Neural cell (in vitro differentiated cells): ENCODE measurements at regions not wholly inside any gene's neighbourhood (a gene's known extent, or its start where the extent isn't known, plus 50 kb on each side); places are given as distances from the start of the nearest gene placed in this dataset.

ENCODE experiments used
- EP300 ChIP-seq: fragments of 450-650 bp; conservative IDR thresholded peaks from 2 replicates; pipeline ENCODE4 v1.6.1; 2014; ENCODE audit warnings: antibody characterized with exemption, mild to moderate bottlenecking, moderate library complexity; ENCODE audit not compliant: poor library complexity, severe bottlenecking
- EZH2 ChIP-seq: fragments of 200-600, 300-800 bp; shearing (Covaris generic), sonication (generic); IDR thresholded peaks from 2 replicates; pipeline ENCODE4 v1.6.1; 2014; ENCODE audit warnings: antibody characterized with exemption, low read length, borderline replicate concordance, mild to moderate bottlenecking; ENCODE audit not compliant: insufficient read depth, poor library complexity, severe bottlenecking
- POLR2AphosphoS5 ChIP-seq: IDR thresholded peaks from 2 replicates; pipeline ENCODE4 v1.6.1; 2012
- RAD21 ChIP-seq: fragments of 450-650 bp; conservative IDR thresholded peaks from 2 replicates; pipeline ENCODE4 v1.6.1; 2014; ENCODE audit warnings: antibody characterized with exemption, mild to moderate bottlenecking, moderate library complexity
- SMC3 ChIP-seq: fragments of 450-650 bp; conservative IDR thresholded peaks from 2 replicates; pipeline ENCODE4 v1.6.1; 2014; ENCODE audit warnings: antibody characterized with exemption, mild to moderate bottlenecking, moderate library complexity; ENCODE audit not compliant: poor library complexity
- TAF1 ChIP-seq: IDR thresholded peaks from 2 replicates; pipeline ENCODE4 v1.6.1; 2012; ENCODE audit warnings: low read depth
- TF ChIP-seq, protein P1 (sequence below): fragments of 450-650 bp; IDR thresholded peaks from 2 replicates; pipeline ENCODE4 v1.5.1; 2014; ENCODE audit warnings: antibody characterized with exemption, mild to moderate bottlenecking, moderate library complexity; ENCODE audit not compliant: poor library complexity, severe bottlenecking
- TF ChIP-seq, protein P2 (sequence below): IDR thresholded peaks from 2 replicates; pipeline ENCODE4 v1.6.1; 2012; ENCODE audit warnings: borderline replicate concordance

DNA sequence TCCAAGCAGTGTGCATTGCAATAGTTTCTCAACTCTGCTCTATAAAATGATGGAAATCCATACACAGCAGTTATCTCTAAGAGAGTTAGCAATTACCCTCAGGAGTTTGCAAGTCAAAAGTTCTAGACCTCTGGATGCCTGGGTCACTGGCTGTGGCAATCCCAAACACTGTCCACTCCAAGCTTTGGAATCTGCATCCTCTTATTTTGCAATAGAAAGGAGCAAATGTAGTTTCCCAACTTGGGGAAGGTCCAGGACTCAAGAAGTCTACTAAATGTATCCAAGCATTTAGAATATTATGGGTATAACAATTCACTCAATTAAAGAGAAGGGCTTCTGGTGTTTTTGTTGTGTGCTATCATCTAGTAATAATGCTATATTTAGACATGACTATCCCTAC, 131.3 kb upstream of the NRP1 start:
- TF ChIP-seq POLR2AphosphoS5 (no peak), TAF1 (no peak), SMC3 (no peak), EP300 (no peak), EZH2 (no peak), RAD21 (no peak)
- TF ChIP-seq, protein P1, sequence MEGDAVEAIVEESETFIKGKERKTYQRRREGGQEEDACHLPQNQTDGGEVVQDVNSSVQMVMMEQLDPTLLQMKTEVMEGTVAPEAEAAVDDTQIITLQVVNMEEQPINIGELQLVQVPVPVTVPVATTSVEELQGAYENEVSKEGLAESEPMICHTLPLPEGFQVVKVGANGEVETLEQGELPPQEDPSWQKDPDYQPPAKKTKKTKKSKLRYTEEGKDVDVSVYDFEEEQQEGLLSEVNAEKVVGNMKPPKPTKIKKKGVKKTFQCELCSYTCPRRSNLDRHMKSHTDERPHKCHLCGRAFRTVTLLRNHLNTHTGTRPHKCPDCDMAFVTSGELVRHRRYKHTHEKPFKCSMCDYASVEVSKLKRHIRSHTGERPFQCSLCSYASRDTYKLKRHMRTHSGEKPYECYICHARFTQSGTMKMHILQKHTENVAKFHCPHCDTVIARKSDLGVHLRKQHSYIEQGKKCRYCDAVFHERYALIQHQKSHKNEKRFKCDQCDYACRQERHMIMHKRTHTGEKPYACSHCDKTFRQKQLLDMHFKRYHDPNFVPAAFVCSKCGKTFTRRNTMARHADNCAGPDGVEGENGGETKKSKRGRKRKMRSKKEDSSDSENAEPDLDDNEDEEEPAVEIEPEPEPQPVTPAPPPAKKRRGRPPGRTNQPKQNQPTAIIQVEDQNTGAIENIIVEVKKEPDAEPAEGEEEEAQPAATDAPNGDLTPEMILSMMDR = no peak
- TF ChIP-seq, protein P2, sequence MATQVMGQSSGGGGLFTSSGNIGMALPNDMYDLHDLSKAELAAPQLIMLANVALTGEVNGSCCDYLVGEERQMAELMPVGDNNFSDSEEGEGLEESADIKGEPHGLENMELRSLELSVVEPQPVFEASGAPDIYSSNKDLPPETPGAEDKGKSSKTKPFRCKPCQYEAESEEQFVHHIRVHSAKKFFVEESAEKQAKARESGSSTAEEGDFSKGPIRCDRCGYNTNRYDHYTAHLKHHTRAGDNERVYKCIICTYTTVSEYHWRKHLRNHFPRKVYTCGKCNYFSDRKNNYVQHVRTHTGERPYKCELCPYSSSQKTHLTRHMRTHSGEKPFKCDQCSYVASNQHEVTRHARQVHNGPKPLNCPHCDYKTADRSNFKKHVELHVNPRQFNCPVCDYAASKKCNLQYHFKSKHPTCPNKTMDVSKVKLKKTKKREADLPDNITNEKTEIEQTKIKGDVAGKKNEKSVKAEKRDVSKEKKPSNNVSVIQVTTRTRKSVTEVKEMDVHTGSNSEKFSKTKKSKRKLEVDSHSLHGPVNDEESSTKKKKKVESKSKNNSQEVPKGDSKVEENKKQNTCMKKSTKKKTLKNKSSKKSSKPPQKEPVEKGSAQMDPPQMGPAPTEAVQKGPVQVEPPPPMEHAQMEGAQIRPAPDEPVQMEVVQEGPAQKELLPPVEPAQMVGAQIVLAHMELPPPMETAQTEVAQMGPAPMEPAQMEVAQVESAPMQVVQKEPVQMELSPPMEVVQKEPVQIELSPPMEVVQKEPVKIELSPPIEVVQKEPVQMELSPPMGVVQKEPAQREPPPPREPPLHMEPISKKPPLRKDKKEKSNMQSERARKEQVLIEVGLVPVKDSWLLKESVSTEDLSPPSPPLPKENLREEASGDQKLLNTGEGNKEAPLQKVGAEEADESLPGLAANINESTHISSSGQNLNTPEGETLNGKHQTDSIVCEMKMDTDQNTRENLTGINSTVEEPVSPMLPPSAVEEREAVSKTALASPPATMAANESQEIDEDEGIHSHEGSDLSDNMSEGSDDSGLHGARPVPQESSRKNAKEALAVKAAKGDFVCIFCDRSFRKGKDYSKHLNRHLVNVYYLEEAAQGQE = no peak
